HEK293 (cell line): ENCODE measurements at regions not wholly inside any gene's neighbourhood (a gene's known extent, or its start where the extent isn't known, plus 50 kb on each side); places are given as distances from the start of the nearest gene placed in this dataset.

Experiments
- CTCF ChIA-PET: fragments of 350-600 bp; formaldehyde crosslinking; extraction: SDS; loops from one replicate; lab custom pipeline; 2021; ENCODE audit warnings: antibody characterized with exemption; lab: Yijun Ruan, JAX
- POLR2A ChIA-PET: fragments of 300-600 bp; formaldehyde crosslinking; extraction: SDS; loops from one replicate; lab custom pipeline; 2020; ENCODE audit warnings: antibody characterized with exemption, inconsistent platforms; lab: Yijun Ruan, JAX
- H3K27ac ChIP-seq: fragments of 200-500 bp; sonication (Bioruptor generic); 2 replicates; pipeline ENCODE4 v1.5.1; 2014; ENCODE audit warnings: low read depth, low read length, control low read depth, inconsistent platforms; ENCODE audit errors: extremely low read depth
- H3K36me3 ChIP-seq, 2 experiments: fragments of 200-500 bp in 1 of 2; sonication (Bioruptor generic) in 1 of 2; 1 replicate in 1 of 2; 2 replicates in 1 of 2; pipeline ENCODE4 v1.5.1; 2014 to 2017; ENCODE audit warnings: inconsistent platforms in 2 of 2, low read length in 2 of 2; ENCODE audit not compliant: control insufficient read depth in 2 of 2, insufficient read depth in 1 of 2
- H3K4me1 ChIP-seq: fragments of 200-500 bp; sonication (Bioruptor generic); 2 replicates; pipeline ENCODE4 v1.5.1; 2014; ENCODE audit warnings: mild to moderate bottlenecking, low read length, inconsistent platforms; ENCODE audit not compliant: control insufficient read depth, insufficient read depth
- H3K4me3 ChIP-seq: 2 replicates; pipeline ENCODE4 v1.5.1; 2011; ENCODE audit warnings: low read depth, mild to moderate bottlenecking, control low read depth, low read length, moderate library complexity
- H3K9me3 ChIP-seq: fragments of 200-500 bp; sonication (Bioruptor generic); 2 replicates; pipeline ENCODE4 v1.5.1; 2014; ENCODE audit warnings: low read depth, low read length, inconsistent platforms; ENCODE audit not compliant: control insufficient read depth, insufficient read depth
- GLI4 ChIP-seq: fragments of 450-650 bp; formaldehyde crosslinking; IDR thresholded peaks from 2 replicates; pipeline ENCODE4 v1.5.1; 2016; ENCODE audit warnings: missing biosample characterization, missing genetic modification characterization
- HOXD13 ChIP-seq: sonication (generic); formaldehyde crosslinking; IDR thresholded peaks from 2 replicates; pipeline ENCODE4 v1.8.0; 2022; ENCODE audit warnings: missing genetic modification reagents, borderline replicate concordance
- KLF10 ChIP-seq: fragments of 450-650 bp; IDR thresholded peaks from 2 replicates; pipeline ENCODE4 v1.5.1; 2018; ENCODE audit warnings: missing biosample characterization, mild to moderate bottlenecking, missing genetic modification characterization
- KLF7 ChIP-seq: fragments of 450-650 bp; formaldehyde crosslinking; IDR thresholded peaks from 2 replicates; pipeline ENCODE4 v1.5.1; 2016; ENCODE audit warnings: missing biosample characterization, missing genetic modification characterization, borderline replicate concordance
- KLF9 ChIP-seq: fragments of 450-650 bp; formaldehyde crosslinking; IDR thresholded peaks from 2 replicates; pipeline ENCODE4 v1.5.1; 2016; ENCODE audit warnings: missing biosample characterization, missing genetic modification characterization, low read depth
- OVOL3 ChIP-seq: fragments of 450-650 bp; formaldehyde crosslinking; IDR thresholded peaks from 2 replicates; pipeline ENCODE4 v1.5.1; 2016; ENCODE audit warnings: missing biosample characterization, missing genetic modification characterization
- SP3 ChIP-seq: fragments of 450-650 bp; formaldehyde crosslinking; IDR thresholded peaks from 2 replicates; pipeline ENCODE4 v1.5.1; 2016; ENCODE audit warnings: missing biosample characterization, missing genetic modification characterization
- TCF7L2 ChIP-seq: IDR thresholded peaks from 2 replicates; pipeline ENCODE4 v1.6.1; 2011; ENCODE audit warnings: low read depth, mild to moderate bottlenecking, inconsistent platforms, low read length, moderate library complexity, borderline replicate concordance
- YY1 ChIP-seq: fragments of 450-650 bp; formaldehyde crosslinking; IDR thresholded peaks from 2 replicates; pipeline ENCODE4 v1.5.1; 2018; ENCODE audit warnings: missing biosample characterization, missing genetic modification characterization
- ZEB2 ChIP-seq: fragments of 450-650 bp; formaldehyde crosslinking; IDR thresholded peaks from 2 replicates; pipeline ENCODE4 v1.5.1; 2016; ENCODE audit warnings: missing biosample characterization, missing genetic modification characterization
- ZNF10 ChIP-seq: fragments of 450-650 bp; formaldehyde crosslinking; IDR thresholded peaks from 2 replicates; pipeline ENCODE4 v1.5.1; 2017; ENCODE audit warnings: missing biosample characterization, missing genetic modification characterization
- ZNF112 ChIP-seq: fragments of 450-650 bp; formaldehyde crosslinking; IDR thresholded peaks from 2 replicates; pipeline ENCODE4 v1.5.0; 2017; ENCODE audit warnings: missing biosample characterization, missing genetic modification characterization
- ZNF138 ChIP-seq: fragments of 450-650 bp; formaldehyde crosslinking; IDR thresholded peaks from 2 replicates; pipeline ENCODE4 v1.5.1; 2016; ENCODE audit warnings: missing biosample characterization, missing genetic modification characterization, borderline replicate concordance
- ZNF184 ChIP-seq: fragments of 450-650 bp; IDR thresholded peaks from 2 replicates; pipeline ENCODE4 v1.5.1; 2018; ENCODE audit warnings: missing biosample characterization, mild to moderate bottlenecking, missing genetic modification characterization
- ZNF311 ChIP-seq: fragments of 450-650 bp; formaldehyde crosslinking; IDR thresholded peaks from 2 replicates; pipeline ENCODE4 v1.5.1; 2017; ENCODE audit warnings: missing biosample characterization, missing genetic modification characterization, borderline replicate concordance
- ZNF335 ChIP-seq: fragments of 450-650 bp; formaldehyde crosslinking; conservative IDR thresholded peaks from 2 replicates; pipeline ENCODE4 v1.5.1; 2016; ENCODE audit warnings: missing biosample characterization, missing genetic modification characterization
- ZNF423 ChIP-seq: fragments of 450-650 bp; formaldehyde crosslinking; IDR thresholded peaks from 2 replicates; pipeline ENCODE4 v1.5.1; 2016; ENCODE audit warnings: missing biosample characterization, missing genetic modification characterization
- ZNF426 ChIP-seq: fragments of 450-650 bp; formaldehyde crosslinking; IDR thresholded peaks from 2 replicates; pipeline ENCODE4 v1.5.1; 2017; ENCODE audit warnings: missing biosample characterization, missing genetic modification characterization, mild to moderate bottlenecking, inconsistent platforms, moderate library complexity
- ZNF501 ChIP-seq: fragments of 450-650 bp; formaldehyde crosslinking; IDR thresholded peaks from 2 replicates; pipeline ENCODE4 v1.5.1; 2016; ENCODE audit warnings: missing biosample characterization, missing genetic modification characterization
- ZNF521 ChIP-seq: fragments of 450-650 bp; formaldehyde crosslinking; IDR thresholded peaks from 2 replicates; pipeline ENCODE4 v1.5.1; 2017; ENCODE audit warnings: missing biosample characterization, mild to moderate bottlenecking, missing genetic modification characterization
- ZNF529 ChIP-seq: fragments of 450-650 bp; formaldehyde crosslinking; IDR thresholded peaks from 2 replicates; pipeline ENCODE4 v1.5.1; 2017; ENCODE audit warnings: missing genetic modification characterization, missing biosample characterization; ENCODE audit not compliant: insufficient replicate concordance
- ZNF530 ChIP-seq: fragments of 450-650 bp; formaldehyde crosslinking; IDR thresholded peaks from 2 replicates; pipeline ENCODE4 v1.5.1; 2016; ENCODE audit warnings: low read depth, missing biosample characterization, missing genetic modification characterization
- ZNF596 ChIP-seq: fragments of 450-650 bp; IDR thresholded peaks from 2 replicates; pipeline ENCODE4 v1.5.0; 2018; ENCODE audit warnings: missing biosample characterization, mild to moderate bottlenecking, missing genetic modification characterization, moderate library complexity
- ZNF610 ChIP-seq: fragments of 450-650 bp; formaldehyde crosslinking; IDR thresholded peaks from 2 replicates; pipeline ENCODE4 v1.5.1; 2016; ENCODE audit warnings: missing biosample characterization, missing genetic modification characterization, borderline replicate concordance
- ZNF623 ChIP-seq: fragments of 450-650 bp; formaldehyde crosslinking; IDR thresholded peaks from 2 replicates; pipeline ENCODE4 v1.5.1; 2016; ENCODE audit warnings: missing biosample characterization, missing genetic modification characterization
- ZNF629 ChIP-seq: fragments of 450-650 bp; formaldehyde crosslinking; IDR thresholded peaks from 2 replicates; pipeline ENCODE4 v1.5.1; 2017; ENCODE audit warnings: missing biosample characterization, missing genetic modification characterization
- ZNF747 ChIP-seq: fragments of 450-650 bp; formaldehyde crosslinking; IDR thresholded peaks from 2 replicates; pipeline ENCODE4 v1.5.1; 2016; ENCODE audit warnings: missing biosample characterization, missing genetic modification characterization
- ZNF837 ChIP-seq: fragments of 450-650 bp; formaldehyde crosslinking; IDR thresholded peaks from 2 replicates; pipeline ENCODE4 v1.5.1; 2016; ENCODE audit warnings: missing biosample characterization, missing genetic modification characterization
- TF ChIP-seq, protein P1 (sequence below): IDR thresholded peaks from 2 replicates; pipeline ENCODE4 v1.6.1; 2011; ENCODE audit warnings: mild to moderate bottlenecking, low read depth, low read length, borderline replicate concordance
- TF ChIP-seq, protein P2 (sequence below): fragments of 450-650 bp; formaldehyde crosslinking; IDR thresholded peaks from 2 replicates; pipeline ENCODE4 v1.5.1; 2016; ENCODE audit warnings: missing biosample characterization, missing genetic modification characterization
- TF ChIP-seq, protein P3 (sequence below): fragments of 450-650 bp; formaldehyde crosslinking; IDR thresholded peaks from 2 replicates; pipeline ENCODE4 v1.5.1; 2017; ENCODE audit warnings: missing biosample characterization, missing genetic modification characterization
- TF ChIP-seq, protein P4 (sequence below): fragments of 450-650 bp; formaldehyde crosslinking; IDR thresholded peaks from 2 replicates; pipeline ENCODE4 v1.5.1; 2016; ENCODE audit warnings: missing biosample characterization, missing genetic modification characterization

DNA sequence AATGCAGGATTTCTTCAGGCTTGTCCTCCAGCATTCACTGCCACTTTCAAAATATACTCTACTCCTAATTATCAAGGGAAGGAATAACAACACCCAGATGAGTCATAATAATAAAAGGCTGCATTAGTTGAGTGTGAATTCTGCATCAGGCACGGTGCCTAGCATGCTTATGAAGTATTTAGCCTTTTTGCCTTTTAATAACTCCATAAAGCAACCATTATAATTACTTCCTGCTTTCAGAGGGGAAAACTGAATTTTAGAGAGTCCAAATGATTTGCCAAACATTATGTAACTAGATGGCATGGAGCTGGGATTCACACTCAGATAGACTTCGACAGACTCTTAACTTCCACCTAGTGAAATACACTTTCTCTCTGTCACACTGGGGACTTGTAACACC is 2365.5 kb downstream of the PCDH7 start:
- POLR2A ChIA-PET, result no interaction called here
- no peak overlapping the region for H3K4me3 ChIP-seq
- CTCF ChIA-PET, result no interaction called here

DNA sequence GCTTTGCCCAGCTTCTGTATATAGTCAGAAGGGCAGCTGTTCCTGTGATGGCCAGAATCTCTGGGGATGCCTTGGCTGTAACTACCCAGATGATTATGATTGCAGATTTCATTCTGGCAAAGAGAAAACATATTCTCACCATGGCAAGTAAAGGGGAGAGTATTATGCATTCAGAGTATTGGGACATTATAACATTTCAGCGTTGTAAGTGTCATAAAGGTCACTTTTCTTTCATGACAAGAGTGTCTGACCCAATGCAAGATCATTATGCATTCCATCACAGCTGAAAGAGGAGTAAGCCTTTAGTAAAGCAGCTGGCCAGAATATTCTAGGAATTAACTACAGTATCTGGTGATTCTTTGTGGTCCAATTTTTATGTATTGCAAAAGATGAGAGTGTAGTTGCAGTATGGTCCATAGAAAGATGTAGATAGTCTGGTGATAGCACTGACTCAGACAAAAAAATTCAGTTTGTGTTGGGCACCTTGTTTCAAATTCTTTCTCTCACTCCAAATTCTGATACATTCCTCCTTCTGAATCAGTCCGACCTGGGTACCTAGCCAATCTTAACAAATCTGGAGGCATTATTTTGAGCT is 2366.3 kb downstream of the PCDH7 start:
- POLR2A ChIA-PET, result no interaction called here
- H3K4me3 ChIP-seq, result no peak overlapping the region
- H3K36me3 ChIP-seq, result no peaks in the 10 kb centered on the region
- no peak overlapping the region for H3K27ac ChIP-seq
- no peaks in the 10 kb centered on the region for H3K4me1 ChIP-seq
- no peak for TF ChIP-seq ZNF10 (tag by site-specific recombination)
- no peak for TF ChIP-seq KLF10 (tag by site-specific recombination)
- TF ChIP-seq OVOL3 (tag by site-specific recombination), result no peak
- TF ChIP-seq ZNF501 (tag by site-specific recombination), result no peak
- no peak for TF ChIP-seq ZNF426 (tag by site-specific recombination)
- no peak for TF ChIP-seq SP3 (tag by site-specific recombination)
- no peak for TF ChIP-seq YY1 (tag by site-specific recombination)
- TF ChIP-seq GLI4 (tag by site-specific recombination), result no peak
- TF ChIP-seq, protein P1, sequence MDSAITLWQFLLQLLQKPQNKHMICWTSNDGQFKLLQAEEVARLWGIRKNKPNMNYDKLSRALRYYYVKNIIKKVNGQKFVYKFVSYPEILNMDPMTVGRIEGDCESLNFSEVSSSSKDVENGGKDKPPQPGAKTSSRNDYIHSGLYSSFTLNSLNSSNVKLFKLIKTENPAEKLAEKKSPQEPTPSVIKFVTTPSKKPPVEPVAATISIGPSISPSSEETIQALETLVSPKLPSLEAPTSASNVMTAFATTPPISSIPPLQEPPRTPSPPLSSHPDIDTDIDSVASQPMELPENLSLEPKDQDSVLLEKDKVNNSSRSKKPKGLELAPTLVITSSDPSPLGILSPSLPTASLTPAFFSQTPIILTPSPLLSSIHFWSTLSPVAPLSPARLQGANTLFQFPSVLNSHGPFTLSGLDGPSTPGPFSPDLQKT, result no peak
- no peak for TF ChIP-seq ZNF623 (tag by site-specific recombination)
- TF ChIP-seq, protein P2, sequence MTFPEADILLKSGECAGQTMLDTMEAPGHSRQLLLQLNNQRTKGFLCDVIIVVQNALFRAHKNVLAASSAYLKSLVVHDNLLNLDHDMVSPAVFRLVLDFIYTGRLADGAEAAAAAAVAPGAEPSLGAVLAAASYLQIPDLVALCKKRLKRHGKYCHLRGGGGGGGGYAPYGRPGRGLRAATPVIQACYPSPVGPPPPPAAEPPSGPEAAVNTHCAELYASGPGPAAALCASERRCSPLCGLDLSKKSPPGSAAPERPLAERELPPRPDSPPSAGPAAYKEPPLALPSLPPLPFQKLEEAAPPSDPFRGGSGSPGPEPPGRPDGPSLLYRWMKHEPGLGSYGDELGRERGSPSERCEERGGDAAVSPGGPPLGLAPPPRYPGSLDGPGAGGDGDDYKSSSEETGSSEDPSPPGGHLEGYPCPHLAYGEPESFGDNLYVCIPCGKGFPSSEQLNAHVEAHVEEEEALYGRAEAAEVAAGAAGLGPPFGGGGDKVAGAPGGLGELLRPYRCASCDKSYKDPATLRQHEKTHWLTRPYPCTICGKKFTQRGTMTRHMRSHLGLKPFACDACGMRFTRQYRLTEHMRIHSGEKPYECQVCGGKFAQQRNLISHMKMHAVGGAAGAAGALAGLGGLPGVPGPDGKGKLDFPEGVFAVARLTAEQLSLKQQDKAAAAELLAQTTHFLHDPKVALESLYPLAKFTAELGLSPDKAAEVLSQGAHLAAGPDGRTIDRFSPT (tag by site-specific recombination), result no peak
- TF ChIP-seq, protein P3, sequence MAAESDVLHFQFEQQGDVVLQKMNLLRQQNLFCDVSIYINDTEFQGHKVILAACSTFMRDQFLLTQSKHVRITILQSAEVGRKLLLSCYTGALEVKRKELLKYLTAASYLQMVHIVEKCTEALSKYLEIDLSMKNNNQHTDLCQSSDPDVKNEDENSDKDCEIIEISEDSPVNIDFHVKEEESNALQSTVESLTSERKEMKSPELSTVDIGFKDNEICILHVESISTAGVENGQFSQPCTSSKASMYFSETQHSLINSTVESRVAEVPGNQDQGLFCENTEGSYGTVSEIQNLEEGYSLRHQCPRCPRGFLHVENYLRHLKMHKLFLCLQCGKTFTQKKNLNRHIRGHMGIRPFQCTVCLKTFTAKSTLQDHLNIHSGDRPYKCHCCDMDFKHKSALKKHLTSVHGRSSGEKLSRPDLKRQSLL (tag by site-specific recombination), result no peak
- no peak for TF ChIP-seq ZNF629
- TF ChIP-seq ZNF311 (tag by site-specific recombination), result no peak
- no peak for TF ChIP-seq ZNF610 (tag by site-specific recombination)
- TF ChIP-seq ZNF747 (tag by site-specific recombination), result no peak
- TF ChIP-seq TCF7L2, result no peak
- TF ChIP-seq, all 188 proteins: peak for 0
- CTCF ChIA-PET, result no interaction called here
- no peaks in the 10 kb centered on the region for H3K9me3 ChIP-seq

More for the DNA sequence above, 2365.5 kb downstream of the PCDH7 start:
- TF ChIP-seq ZNF335 (tag by site-specific recombination) (no peak), ZNF529 (no peak), KLF7 (no peak), HOXD13 (no peak), KLF9 (tag by site-specific recombination) (no peak), ZEB2 (tag by site-specific recombination) (no peak), ZNF530 (tag by site-specific recombination) (no peak), ZNF596 (no peak), ZNF423 (tag by site-specific recombination) (no peak), ZNF501 (tag by site-specific recombination) (no peak), ZNF138 (no peak), ZNF184 (tag by site-specific recombination) (no peak), ZNF837 (tag by site-specific recombination) (no peak), ZNF112 (no peak), ZNF521 (no peak)
- TF ChIP-seq, protein P4, sequence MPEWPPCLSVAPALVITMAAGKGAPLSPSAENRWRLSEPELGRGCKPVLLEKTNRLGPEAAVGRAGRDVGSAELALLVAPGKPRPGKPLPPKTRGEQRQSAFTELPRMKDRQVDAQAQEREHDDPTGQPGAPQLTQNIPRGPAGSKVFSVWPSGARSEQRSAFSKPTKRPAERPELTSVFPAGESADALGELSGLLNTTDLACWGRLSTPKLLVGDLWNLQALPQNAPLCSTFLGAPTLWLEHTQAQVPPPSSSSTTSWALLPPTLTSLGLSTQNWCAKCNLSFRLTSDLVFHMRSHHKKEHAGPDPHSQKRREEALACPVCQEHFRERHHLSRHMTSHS (tag by site-specific recombination), result no peak
- H3K36me3 ChIP-seq, result no peaks in the 10 kb centered on the region
- H3K9me3 ChIP-seq, result no peaks in the 10 kb centered on the region
- no peak overlapping the region for H3K27ac ChIP-seq
- no peaks in the 10 kb centered on the region for H3K4me1 ChIP-seq
